ENCODE measurements at regions not wholly inside any gene's neighbourhood (a gene's known extent, or its start where the extent isn't known, plus 50 kb on each side); places are given as distances from the start of the nearest gene placed in this dataset.

DNA sequence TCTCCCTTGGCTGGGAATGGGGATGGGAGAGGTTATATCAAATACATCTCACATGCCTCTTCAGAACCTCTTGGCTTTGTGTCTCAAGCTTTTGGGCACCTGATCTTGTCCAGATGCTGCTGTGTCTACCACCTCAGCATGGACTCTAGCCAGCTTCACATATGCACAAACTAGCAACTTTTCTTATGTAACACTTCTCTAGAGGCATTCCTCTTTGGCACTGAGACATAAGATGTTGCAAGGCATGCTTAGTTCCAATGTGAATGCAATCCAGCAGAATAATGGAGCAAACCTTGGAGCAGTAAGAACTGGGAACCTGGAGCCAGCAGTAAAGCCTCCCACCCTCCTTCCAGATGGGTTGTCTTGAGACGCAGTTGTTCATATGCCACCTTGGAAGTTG, 113.4 kb upstream of the TMEM47 start:
- TF ChIP-seq CTCF (IDR thresholded peaks at IDR 0.05; ENCODE audit: unreplicated experiment in 3 of 3): no peak
- no peak overlapping the region for H3K4me3 Mint-ChIP-seq
- no peaks in the 10 kb centered on the region for H3K36me3 Mint-ChIP-seq (ENCODE audit: low read depth)
- no peaks in the 10 kb centered on the region for H3K4me1 Mint-ChIP-seq
- H3K9me3 Mint-ChIP-seq: no peaks in the 10 kb centered on the region
- no peak overlapping the region for H3K27ac Mint-ChIP-seq
- no peaks in the 10 kb centered on the region for H3K27me3 Mint-ChIP-seq (ENCODE audit: low read depth)

DNA sequence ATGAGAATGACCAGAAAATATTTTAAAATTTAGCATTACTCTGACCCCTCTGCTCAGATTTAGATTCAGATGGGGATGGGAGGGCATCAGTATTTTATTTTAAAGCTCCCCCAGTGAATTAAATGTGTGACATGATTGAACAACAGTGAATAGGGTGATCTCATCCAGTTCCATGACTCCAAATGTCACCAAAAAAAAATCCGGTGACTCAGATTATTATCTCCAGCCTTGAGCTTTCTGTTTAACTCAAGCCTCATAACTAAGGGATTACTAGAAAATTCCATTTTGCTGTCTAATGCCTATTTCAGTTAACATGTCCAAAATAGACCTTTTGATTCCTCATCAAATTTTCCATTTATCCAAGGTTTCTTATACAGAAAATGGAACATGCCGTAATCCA, 121.8 kb upstream of the TMEM47 start:
- H3K4me3 Mint-ChIP-seq: no peak overlapping the region
- H3K9me3 Mint-ChIP-seq: no peaks in the 10 kb centered on the region
- no peaks in the 10 kb centered on the region for H3K36me3 Mint-ChIP-seq (ENCODE audit: low read depth)
- no peak overlapping the region for H3K27ac Mint-ChIP-seq
- TF ChIP-seq CTCF (IDR thresholded peaks at IDR 0.05; ENCODE audit: unreplicated experiment in 3 of 3): no peak
- H3K4me1 Mint-ChIP-seq: no peaks in the 10 kb centered on the region
- no peaks in the 10 kb centered on the region for H3K27me3 Mint-ChIP-seq (ENCODE audit: low read depth)

DNA sequence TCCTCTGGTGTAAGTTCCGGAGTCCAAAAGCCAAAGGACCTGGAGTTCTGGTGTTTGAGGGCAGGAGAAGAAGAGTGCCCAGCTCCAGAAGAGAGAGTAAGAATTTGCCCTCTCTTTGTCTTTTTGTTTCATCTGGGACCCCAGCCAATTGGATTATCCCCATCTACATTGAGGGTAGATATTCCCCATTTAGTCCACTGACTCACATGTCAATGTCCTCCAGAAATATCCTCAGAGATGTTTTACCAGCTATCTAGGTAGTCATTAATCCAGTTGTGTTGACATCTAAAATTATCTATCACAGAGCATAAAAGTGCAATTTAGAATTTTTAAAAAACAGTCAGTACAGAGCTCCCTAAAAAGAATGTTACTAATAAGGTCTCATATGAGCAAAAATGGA, 132.9 kb upstream of the TMEM47 start:
- no peak for TF ChIP-seq CTCF (IDR thresholded peaks at IDR 0.05; ENCODE audit: unreplicated experiment in 3 of 3)
- no peak overlapping the region for H3K27ac Mint-ChIP-seq
- H3K9me3 Mint-ChIP-seq: peaks cover 20% of the 10 kb centered on the region
- no peak overlapping the region for H3K4me3 Mint-ChIP-seq
- no peaks in the 10 kb centered on the region for H3K27me3 Mint-ChIP-seq (ENCODE audit: low read depth)
- no peaks in the 10 kb centered on the region for H3K36me3 Mint-ChIP-seq (ENCODE audit: low read depth)
- no peaks in the 10 kb centered on the region for H3K4me1 Mint-ChIP-seq

- H3K9me3 Mint-ChIP-seq: peaks cover 24% of the 10 kb centered on the region
- no peaks in the 10 kb centered on the region for H3K36me3 Mint-ChIP-seq (ENCODE audit: low read depth)
- no peak for TF ChIP-seq CTCF (IDR thresholded peaks at IDR 0.05; ENCODE audit: unreplicated experiment in 3 of 3)
- H3K27me3 Mint-ChIP-seq (ENCODE audit: low read depth): no peaks in the 10 kb centered on the region
- peaks cover 18% of the 10 kb centered on the region for H3K4me1 Mint-ChIP-seq
- H3K27ac Mint-ChIP-seq: no peak overlapping the region
- H3K4me3 Mint-ChIP-seq: no peak overlapping the region
These were observed 136.6 kb upstream of the FAM47B start for GRCh38 chrX:34805951-34806350.

GRCh38 chrX:34809096-34809495, 133.5 kb upstream of the FAM47B start:
- Mint-ChIP-seq H3K27ac (peak overlapping the region in 1 of 3 experiments; percentile 29), H3K9me3 (peaks cover 5% of the 10 kb centered on the region), H3K27me3 (ENCODE audit: low read depth) (no peaks in the 10 kb centered on the region), H3K36me3 (ENCODE audit: low read depth) (no peaks in the 10 kb centered on the region), H3K4me3 (no peak overlapping the region), H3K4me1 (peaks cover 22% of the 10 kb centered on the region)
- no peak for TF ChIP-seq CTCF (IDR thresholded peaks at IDR 0.05; ENCODE audit: unreplicated experiment in 3 of 3)

DNA sequence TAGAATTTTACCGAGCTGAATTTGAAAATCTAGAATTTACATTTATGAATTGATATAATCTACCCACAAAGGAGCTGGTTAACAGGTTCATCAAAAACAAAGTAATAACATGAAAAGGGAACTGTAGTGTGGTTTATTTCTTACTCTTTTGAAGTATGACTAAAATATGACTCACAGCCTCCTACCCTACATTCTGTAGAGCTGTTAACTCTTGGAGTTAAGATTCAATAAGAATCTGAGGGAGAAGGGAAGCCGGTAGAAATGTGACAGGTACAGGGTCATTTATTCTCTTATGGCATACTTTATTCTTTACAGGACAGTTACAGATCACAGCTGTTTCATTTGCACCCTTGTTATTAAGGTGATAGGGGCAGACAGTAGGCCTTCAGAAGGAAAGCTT, 132.2 kb upstream of the FAM47B start:
- Mint-ChIP-seq H3K27me3 (ENCODE audit: low read depth) (no peaks in the 10 kb centered on the region), H3K4me3 (peak overlapping the region in 1 of 3 experiments; percentile 34), H3K9me3 (peaks cover 4% of the 10 kb centered on the region), H3K4me1 (peaks cover 22% of the 10 kb centered on the region), H3K27ac (peak overlapping the region; percentile 47 to 84 (median 50)), H3K36me3 (ENCODE audit: low read depth) (no peaks in the 10 kb centered on the region)
- TF ChIP-seq CTCF (IDR thresholded peaks at IDR 0.05; ENCODE audit: unreplicated experiment in 3 of 3): no peak
